GM19395 (cell line): ENCODE measurements at regions not wholly inside any gene's neighbourhood (a gene's known extent, or its start where the extent isn't known, plus 50 kb on each side); places are given as distances from the start of the nearest gene placed in this dataset.
A peak's percentile ranks its signal among the peaks of the same experiment; 100 is the strongest.

Source experiments
- ATAC-seq: cut with Tn5 transposase; IDR thresholded peaks from one replicate; pipeline ENCODE4 v1.9.1; 2021; ENCODE audit warnings: mild to moderate bottlenecking, moderate library complexity; ENCODE audit not compliant: unreplicated experiment

DNA sequence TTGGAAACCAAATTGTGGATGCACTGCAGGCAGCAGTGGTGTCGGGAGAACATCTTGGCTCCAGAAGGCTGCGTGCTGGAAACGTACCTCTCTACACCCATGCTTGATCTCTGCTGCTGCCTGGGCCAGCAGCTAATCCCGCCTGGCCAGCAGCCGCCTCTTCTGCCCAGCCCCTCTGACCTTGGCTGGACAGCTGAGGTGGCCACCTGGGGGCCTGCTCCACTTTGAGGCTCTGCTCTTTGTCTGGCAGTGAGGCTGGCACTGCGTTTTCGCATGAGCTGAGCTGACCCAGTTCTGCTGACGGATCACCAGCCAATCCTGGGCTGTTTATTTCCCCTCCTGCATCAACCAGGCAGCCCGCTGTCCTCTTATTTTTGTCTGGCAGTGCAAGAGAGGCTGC is 154.9 kb downstream of the TENT4A start:
- ATAC-seq = no peak

DNA sequence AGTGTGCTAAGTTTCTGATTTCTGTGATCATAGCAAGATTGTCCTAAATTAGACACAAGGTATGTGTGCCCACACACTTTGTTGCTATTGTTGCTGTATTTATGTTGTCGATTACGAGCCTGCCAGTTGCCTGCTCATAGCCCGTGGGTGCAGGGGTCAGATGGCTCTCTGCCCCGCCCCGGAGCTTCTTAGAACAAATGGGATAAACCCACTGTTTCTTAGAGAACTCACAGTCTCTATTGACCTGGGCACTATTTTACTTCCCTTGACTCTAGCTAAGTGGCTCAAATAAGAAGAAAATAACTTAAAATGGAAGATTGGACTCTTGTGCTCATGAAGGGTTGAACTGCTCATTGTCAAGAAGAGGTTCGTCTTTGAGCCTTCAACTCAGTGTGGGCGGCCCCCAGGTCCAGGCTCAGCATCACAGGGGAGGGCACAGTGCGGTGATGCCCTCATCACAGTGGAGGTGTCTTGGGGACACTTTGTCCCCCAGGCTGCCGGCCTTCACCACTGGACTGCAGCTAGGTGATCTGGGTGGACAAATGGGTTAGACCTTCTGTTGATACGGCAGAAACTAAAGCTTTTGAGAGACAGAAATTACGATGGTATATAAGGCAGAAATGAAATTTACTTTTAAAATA is 155.5 kb downstream of the TENT4A start:
- ATAC-seq = no peak

DNA sequence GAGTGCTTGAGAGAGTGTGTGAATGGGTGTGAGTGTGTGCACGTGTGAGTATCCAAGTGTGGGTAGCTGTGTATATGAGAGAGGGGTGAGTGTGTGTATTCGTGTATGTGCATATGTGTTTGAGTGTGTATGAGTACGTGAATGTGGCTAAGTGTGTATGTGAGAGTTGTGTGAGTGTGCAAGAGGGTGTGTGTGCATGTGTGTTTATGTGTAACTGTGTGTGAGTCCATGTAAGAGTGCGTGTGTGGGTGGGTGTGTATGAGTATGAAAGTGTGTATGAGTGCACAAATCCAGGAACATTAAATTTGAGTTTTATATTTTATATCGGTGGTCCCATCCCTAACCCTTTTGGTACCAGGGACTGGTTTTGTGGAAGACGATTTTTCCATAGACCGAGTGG is 156.4 kb downstream of the TENT4A start:
- no peak for ATAC-seq

DNA sequence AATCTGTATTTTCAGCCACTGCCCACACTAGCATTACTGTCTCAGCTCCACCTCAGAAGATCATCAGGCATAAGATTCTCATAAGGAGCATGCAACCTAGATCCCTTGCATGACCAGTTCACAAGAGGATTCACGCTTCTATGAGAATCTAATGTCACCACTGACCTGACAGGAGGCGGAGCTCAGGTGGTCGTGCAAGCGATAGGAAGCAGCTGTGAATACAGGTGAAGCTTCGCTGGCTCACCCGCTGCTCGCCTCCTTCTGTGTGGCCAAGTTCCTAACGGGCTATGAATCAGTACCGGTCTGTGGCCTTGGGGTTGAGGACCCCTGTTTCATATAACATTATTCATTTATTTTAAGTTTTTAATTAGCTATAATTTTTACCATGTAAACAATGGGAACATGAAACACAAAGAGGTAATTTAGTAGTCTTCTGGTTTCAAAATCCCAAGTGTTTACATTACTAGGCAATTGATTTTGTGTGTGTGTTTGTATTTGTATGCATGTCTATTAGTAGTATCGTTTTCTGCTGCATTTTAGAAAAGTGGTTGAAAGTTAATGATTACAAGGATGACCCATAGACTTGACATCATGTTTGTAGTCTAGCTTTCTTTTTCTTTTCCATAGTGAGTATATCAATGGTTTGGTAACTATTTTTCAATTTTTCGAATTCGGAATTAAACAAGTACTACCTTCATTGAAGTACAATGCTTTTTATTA is 159.4 kb downstream of the TENT4A start:
- ATAC-seq = no peak

DNA sequence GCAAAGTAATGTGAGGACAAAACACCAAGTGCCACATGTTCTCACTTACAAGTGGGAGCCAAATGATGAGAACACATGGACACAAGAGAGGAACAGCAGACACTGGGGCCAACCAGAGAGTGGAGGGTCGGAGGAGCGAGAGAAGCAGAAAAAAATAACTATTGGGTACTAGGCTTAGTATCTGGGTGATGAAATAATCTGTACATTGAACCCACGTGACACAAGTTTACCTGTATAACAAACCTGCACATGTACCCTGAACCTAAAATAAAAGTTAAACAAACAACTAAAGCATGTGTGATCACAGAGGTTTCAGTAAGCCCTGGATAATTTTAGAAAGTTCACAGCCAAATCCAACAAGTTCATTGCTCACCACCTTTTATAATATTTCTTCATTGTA is 160.1 kb downstream of the TENT4A start:
- ATAC-seq = no peak

DNA sequence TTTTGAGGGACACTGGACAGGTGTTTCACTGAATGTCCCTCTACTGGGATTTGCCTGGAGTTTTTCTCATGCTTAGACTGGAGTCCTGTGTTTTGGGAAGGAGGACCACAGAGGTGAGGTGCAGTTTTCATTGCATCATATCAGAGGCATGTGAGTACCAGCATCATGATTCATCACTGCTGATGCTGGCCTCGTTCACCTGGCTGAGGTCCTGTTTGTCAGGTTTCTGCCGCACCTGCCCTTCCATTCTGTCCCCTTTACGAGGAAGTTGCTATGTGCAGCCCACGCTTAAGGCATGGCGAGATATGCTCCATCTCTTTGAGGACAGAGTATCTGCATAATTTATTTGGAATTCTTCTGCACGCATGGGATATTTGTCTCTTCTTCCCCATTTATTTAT is 162.1 kb downstream of the TENT4A start:
- no peak for ATAC-seq

DNA sequence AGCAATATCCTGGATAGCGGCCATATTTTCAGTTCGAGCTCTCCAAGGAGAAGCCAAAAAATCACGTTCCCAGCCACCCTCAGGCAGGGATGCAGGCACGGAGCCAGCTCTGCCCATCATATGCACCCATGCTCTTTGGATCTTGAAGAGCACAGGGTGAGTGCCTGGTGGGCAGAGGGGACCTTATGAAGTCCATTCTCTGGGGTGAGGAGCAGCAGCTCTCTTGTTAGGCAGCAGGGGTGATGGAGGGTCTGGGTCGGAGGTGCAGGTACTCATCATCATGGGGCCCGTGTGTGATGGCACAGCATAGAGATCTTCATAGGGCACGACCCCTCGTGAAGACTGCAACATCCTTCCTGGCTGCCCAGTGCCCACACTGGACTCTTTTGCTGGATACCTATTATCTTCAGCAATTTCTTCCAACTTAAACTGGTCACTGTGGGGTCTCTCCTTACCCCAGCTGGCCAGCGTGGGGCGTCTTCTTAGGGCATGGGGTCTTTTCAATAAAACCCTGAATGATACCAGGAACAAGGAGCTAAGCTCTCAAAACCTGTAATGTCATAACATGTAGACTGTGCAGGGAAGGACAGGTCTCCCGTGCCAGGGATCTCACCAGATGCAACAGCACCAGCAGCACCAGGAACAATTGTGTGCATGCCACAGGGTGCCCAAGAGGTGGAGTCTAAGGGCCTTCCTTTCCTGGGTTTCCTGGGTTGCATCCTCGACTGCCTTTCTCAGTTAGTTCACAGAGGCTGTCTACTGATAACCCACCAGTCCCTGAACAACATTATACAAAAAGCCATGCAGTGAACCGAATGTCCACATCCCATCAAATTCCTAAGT is 165.0 kb downstream of the TENT4A start:
- ATAC-seq = no peak

DNA sequence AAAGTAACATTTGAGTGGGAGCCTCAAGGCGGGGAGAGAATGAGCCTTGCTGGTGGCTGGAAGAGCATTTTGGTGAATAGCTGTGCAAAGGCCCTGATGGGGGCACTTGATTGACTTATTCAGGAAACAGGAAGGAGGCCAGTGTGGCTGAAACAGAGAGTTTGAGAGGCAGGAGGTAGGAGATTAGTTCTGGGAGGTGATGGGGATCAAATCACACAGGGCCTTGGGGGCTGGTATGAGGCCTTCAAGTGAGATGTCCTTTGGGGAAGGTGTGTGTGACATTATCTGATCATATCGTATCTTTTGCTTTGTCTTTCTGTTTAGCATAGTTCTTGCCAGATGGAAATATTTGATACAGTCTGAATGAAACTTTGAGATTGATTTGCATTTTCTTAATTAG is 172.3 kb downstream of the TENT4A start:
- no peak for ATAC-seq

DNA sequence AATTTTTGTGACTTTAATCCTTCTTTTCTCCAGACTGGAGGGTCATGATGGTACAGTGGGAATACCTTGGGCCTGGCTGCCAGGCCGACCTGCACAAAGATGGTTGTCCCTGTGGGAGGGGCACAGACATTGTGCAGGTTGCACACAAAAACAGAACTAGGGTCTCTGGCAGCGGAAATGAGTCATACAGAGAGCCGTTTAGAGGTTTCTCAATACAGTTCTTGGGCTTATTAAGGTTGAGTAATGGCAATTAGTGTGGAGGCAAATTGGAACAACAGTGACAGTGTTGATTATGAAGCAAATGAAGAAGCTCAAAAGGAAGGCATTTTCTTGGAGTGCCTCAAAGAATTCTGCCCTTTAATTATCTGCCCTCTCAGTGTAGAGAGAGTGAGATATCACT is 173.6 kb downstream of the TENT4A start:
- ATAC-seq = no peak

DNA sequence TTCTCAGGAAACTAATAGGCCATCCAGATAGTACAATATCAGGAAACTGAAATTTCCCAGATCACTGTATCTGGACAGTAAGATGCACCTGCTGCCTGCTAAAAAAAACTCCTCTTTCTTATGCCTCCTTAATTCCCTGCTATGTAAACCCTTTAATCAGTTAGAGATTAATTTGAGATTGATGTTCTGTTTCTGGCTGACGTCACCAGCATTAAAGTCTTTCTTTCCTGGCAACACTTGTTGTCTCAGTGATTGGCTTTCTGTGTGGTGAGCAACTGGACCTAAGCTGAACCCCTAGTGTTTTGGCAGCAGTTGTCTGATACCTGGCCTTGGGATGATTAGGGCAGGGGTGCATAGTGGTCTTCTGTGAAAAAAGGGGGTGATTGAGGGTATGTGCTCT is 175.8 kb downstream of the TENT4A start:
- ATAC-seq = no peak

DNA sequence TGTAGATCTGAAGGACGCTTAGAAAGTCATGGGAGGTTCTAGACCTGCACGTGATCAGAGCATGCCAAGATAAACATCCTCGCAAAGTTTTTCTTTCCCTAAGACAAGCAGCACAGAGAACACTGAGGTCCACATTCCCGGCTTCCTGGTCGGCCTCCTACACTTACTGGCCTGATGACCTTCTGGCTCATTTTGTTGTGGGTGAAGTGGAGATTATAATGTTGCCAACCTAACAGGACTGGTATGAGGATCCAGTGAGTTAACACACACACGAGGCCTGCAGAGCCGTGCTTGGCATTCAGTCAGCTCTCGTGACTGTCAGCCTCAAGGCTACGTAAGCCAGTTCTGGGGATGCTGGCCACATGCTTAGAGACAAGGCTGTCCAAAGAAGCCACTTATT is 186.0 kb downstream of the TENT4A start:
- ATAC-seq = no peak

DNA sequence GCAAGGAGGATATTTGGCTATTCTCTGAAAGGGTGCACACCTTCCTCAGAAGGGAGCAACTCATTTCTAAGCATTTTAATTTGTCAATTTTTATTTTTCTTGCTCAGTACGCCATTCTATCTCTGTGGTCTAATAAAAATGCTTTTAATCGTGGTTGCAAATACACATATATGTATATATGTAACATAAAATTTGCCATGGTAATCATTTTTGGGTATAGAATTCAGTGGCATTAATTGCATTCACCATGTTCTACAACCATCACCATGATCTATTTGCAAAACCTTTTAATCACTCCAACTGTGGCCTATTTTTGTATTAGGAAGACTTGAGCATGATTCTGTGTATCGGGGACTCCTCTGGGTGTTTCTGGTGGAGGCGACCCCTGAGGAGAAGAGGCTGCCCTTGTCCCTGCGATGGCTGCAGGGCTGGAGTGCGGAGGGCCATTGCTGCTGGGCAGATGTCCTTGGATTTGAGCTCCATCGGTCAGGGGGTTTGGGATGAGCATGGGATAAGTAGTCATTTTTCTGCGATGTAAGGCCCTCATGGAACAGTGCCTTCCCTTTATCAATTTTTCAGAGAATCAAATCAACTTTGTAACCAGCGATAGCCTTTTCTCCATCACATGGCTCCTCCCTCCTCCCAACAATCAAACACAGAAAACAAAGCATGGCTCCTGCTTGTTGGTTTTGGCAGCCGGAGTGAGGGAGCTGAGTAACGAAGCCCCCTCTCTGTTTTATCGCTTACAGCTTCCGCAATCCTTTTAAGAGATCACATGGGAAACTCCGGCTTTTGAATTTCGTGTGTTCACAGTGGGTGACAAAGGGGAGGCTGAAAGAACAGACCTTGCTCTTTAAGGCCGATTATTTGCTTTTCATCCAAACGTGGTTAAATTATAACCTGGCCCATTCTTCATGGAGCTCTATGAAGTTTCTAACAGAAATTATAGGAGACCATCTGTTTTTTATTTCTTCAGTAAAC is 187.3 kb downstream of the TENT4A start:
- no peak for ATAC-seq

DNA sequence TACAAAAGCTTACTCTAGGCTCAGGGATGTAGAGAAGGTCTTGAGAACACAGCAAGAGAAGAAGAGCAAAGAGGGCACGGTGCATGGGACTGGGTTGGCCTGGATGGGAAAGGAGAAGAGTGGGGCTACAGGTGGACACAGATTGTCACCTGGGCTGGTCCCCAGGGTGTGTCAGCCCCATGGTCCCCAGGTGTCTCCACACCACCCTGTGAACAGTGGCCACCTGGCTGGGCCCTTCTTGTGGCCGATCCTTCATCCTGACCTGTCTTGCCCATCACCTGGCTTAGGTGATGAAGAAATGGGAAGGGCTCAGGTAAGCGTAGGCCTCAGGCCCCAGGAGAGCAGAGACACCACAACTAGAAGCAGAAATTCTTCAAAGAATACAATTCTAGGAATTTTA is 188.9 kb downstream of the TENT4A start:
- ATAC-seq = no peak

DNA sequence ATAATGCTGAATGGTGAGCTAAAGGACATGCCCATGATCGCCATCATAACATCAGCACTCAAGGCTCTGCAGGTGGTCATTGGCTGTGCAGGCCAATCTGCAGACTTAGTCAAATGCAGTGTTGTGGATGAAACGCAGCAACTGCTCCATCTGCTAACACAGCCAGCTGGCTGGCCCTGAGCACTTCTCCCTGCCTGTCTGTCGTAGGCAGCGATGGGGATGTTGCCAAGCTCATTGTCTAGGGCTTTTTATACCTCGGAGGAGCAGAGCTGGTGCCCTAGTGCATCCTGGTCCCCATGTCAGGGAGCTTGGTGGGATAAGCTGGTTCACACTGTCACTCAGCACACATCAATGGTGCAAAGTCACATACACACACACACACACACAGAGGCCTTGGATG is 189.4 kb downstream of the TENT4A start:
- ATAC-seq = no peak

DNA sequence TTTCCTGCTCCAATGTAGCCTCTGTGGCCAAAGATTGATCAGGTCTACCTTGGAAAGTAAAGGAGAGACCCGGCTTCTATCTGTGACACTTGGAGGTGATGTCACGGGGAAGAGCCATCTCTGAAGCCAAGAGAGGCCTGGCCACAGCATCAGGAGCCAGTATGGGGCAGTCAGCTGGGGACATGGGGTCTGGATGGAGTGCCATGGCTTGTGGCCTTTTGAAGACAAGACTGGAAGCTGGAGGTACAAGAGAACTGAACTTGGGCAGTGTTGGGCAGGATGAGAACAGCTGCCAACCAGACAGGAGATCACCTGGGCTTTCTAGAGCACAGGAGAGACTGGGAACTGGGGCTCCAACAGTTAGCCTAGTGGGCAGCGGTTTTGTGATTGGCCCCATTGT is 190.7 kb downstream of the TENT4A start:
- ATAC-seq = no peak

DNA sequence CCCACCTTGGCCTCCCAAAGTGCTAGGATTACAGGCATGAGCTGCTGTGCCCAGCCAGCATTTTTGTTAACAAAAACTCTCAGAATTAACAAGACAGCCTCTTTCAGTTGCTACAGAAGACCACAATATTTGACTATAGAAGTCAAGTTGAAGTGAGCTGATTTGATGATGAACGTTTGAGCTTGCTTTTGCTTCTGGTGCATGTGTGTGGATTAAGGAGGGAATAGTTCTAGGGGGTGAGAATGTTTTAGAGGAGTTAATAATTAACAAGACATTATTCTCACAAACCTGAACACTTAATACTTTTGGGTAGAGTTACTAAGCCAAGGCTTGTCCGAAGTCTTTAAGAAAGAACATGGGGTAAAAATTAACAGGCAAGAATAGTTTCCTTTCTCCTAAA is 191.6 kb downstream of the TENT4A start:
- ATAC-seq = peak; percentile 47

DNA sequence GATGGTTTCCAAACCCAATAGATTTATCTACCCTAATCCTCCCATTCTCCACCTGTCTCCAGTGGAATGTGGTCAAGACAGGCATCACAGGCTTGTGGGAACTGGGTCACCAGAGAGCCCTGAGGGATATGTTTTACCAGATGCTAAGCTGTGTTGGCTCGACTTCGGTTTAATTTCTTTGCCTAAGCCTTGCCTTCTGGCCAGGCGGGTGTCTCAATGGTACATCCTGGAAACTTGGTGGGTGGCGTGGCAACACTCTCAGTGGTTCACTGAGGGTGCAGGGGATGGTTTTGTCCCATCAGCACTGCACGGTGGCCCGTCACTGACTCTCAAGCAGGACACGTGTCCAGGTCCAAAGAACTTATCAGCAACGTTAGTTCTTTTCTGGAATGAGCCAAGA is 192.2 kb downstream of the TENT4A start:
- ATAC-seq = no peak

DNA sequence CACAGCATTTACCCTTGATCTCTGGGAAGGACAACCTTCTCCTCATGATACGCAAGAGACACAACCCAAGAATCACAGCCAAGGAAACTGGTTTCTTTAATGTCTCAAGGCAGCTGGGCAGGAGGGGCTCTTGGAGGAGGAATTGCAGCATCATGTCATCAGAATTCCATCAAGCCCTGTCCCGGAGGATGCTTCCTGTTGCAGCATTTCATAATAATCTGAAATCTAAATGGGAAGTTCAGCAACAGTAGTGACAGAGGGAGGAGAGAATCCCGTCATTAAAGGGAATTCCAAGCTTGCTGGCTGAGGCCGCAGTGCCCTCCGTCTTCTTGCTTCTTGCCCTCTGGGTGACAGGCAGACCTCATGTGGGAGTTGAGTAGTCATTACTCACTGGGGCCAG is 192.7 kb downstream of the TENT4A start:
- no peak for ATAC-seq

DNA sequence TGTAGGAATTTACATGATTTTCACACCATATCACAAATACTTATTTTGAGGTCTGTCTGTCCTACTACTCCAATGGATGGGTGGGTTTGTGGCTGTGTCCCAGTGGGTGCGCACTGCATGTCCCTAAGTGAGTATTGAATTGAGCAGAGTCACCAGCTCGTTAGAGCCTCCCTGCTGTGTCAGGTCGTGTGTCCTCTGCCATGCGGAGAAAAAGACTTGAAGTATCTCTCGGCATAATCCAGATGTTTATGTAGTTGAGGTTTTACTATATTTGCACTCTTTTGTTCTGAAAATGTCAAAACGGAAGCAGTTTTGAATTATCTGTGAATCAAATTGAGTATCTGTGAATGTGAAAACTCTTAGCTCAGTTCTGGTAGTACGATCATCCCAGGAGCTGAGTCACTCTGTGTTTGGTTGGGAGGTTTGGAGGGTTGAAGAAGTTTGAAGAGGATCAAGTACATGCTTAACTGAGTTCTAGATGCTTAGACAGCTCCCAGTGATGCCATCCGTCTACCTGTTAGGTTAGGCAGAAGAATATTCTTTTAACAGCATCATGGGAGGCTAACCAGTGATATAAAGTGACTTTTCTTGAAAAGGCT is 194.2 kb downstream of the TENT4A start:
- ATAC-seq = no peak

DNA sequence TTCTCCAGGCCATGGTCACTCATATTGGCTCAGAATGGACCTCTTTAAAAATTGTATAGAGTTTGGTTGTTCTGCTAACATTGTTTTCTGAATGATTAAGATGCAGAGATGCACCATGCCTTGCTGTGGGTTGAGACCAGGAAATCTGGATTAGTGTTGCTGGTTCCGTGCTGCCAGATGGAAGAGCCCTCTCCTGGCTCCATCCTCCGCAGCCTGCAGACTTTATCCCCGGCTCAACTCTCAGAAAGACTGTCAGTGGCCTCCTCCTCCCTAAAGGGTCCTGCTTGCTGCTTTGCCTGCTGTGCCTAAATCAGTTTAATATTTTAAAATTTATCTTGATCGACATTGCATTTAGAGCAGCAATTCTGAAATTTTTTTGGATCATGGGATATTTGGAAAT is 196.7 kb downstream of the TENT4A start:
- ATAC-seq = no peak
